GM23248 (cell line): ENCODE measurements at regions not wholly inside any gene's neighbourhood (a gene's known extent, or its start where the extent isn't known, plus 50 kb on each side); places are given as distances from the start of the nearest gene placed in this dataset.

ENCODE experiments used
- DNase-seq: peaks from one replicate; pipeline ENCODE4 v3.0.0-alpha.2; 2015
- H2AFZ ChIP-seq: fragments of 200-600 bp; sonication (generic); 2 replicates; pipeline ENCODE4 v1.6.1; 2016; ENCODE audit warnings: antibody characterized with exemption
- H3F3A ChIP-seq: fragments of 200-600 bp; sonication (generic); 2 replicates; pipeline ENCODE4 v1.6.1; 2016; ENCODE audit warnings: mild to moderate bottlenecking, antibody characterized with exemption, mixed run types; ENCODE audit not compliant: insufficient read depth
- H3K27ac ChIP-seq: fragments of 200-600 bp; sonication (generic); 2 replicates; pipeline ENCODE4 v1.5.1; 2016; ENCODE audit warnings: mild to moderate bottlenecking
- H3K27me3 ChIP-seq: fragments of 200-600 bp; sonication (generic); replicated peaks from 2 replicates; pipeline ENCODE4 v1.6.1; 2016; ENCODE audit warnings: mild to moderate bottlenecking; ENCODE audit not compliant: insufficient read depth
- H3K36me3 ChIP-seq: fragments of 200-600 bp; sonication (generic); 2 replicates; pipeline ENCODE4 v1.6.1; 2016; ENCODE audit warnings: low read depth, mild to moderate bottlenecking
- H3K4me1 ChIP-seq: fragments of 200-600 bp; sonication (generic); 2 replicates; pipeline ENCODE4 v1.6.1; 2016; ENCODE audit warnings: mild to moderate bottlenecking; ENCODE audit not compliant: insufficient read depth
- H3K4me2 ChIP-seq: fragments of 200-600 bp; sonication (generic); one replicate; pipeline ENCODE4 v1.6.1; 2016; ENCODE audit warnings: mild to moderate bottlenecking; ENCODE audit not compliant: unreplicated experiment
- H3K4me3 ChIP-seq: fragments of 200-600 bp; sonication (generic); 2 replicates; pipeline ENCODE4 v1.5.1; 2016; ENCODE audit warnings: mild to moderate bottlenecking
- H3K79me2 ChIP-seq: fragments of 200-600 bp; sonication (generic); 2 replicates; pipeline ENCODE4 v1.6.1; 2016; ENCODE audit warnings: mild to moderate bottlenecking; ENCODE audit not compliant: insufficient read depth
- H3K9ac ChIP-seq: fragments of 200-600 bp; sonication (generic); 2 replicates; pipeline ENCODE4 v1.6.1; 2016; ENCODE audit warnings: mild to moderate bottlenecking
- H3K9me2 ChIP-seq: fragments of 200-600 bp; sonication (generic); 2 replicates; pipeline ENCODE4 v1.6.1; 2016; ENCODE audit warnings: mixed run types, mild to moderate bottlenecking, moderate library complexity; ENCODE audit not compliant: insufficient read depth
- H3K9me3 ChIP-seq: fragments of 200-600 bp; sonication (generic); one replicate; pipeline ENCODE4 v1.6.1; 2017; ENCODE audit warnings: low read depth
- H4K20me1 ChIP-seq: fragments of 200-600 bp; sonication (generic); 2 replicates; pipeline ENCODE4 v1.6.0; 2016; ENCODE audit not compliant: insufficient read depth
- EZH2 ChIP-seq: fragments of 200-600 bp; sonication (generic); IDR thresholded peaks from 2 replicates; pipeline ENCODE4 v1.6.1; 2018; ENCODE audit warnings: antibody characterized with exemption, mild to moderate bottlenecking; ENCODE audit not compliant: insufficient read depth, poor library complexity, severe bottlenecking
- EZH2phosphoT487 ChIP-seq: fragments of 200-600 bp; sonication (generic); IDR thresholded peaks from 2 replicates; pipeline ENCODE4 v1.6.1; 2018; ENCODE audit warnings: antibody characterized with exemption, moderate library complexity, mild to moderate bottlenecking, low read depth; ENCODE audit not compliant: insufficient read depth
- WGBS, 2 experiments: methylation state at CpG; one replicate each; pipeline ENCODE4 v1.1.6; 2015 to 2017; ENCODE audit warnings: low lambda C conversion rate in 2 of 2, low coverage in 1 of 2; ENCODE audit errors: missing lambda C conversion rate in 2 of 2; 5-methylcytosine and 5-hydroxymethylcytosine counted together
- in situ Hi-C: fragments of 300-500 bp; cut with MboI; formaldehyde crosslinking; loops from 2 replicates; pipeline ENCODE4 v1.15.0; 2020

DNA sequence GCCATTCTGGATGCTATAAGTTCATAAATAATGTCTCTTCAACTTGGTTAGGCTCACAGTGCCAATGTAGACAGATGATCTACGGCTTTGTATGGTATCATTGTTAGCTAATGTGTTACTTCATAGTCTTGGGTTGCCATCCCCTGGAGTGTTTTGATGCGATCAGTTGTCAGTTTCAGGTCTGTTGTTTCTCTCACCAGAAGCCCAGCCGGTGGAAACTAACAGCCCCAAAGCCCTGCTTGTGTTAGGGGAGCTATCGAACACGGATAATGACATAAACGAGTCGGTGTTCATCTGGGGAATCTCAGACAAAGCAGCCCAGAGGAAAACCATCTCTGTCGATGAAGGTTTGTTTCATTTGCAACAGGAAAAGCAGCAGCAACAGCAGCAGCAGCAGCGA lies 107.4 kb upstream of the ANKFN1 start:
- Histone ChIP-seq H2AFZ (no peak overlapping the region), H3K79me2 (no peaks in the 10 kb centered on the region), H3K9me2 (no peaks in the 10 kb centered on the region), H3K27ac (no peak overlapping the region), H4K20me1 (no peaks in the 10 kb centered on the region), H3F3A (no peaks in the 10 kb centered on the region), H3K4me3 (no peak overlapping the region), H3K9me3 (no peaks in the 10 kb centered on the region), H3K36me3 (no peaks in the 10 kb centered on the region), H3K27me3 (no peaks in the 10 kb centered on the region), H3K4me2 (no peak overlapping the region), H3K4me1 (no peaks in the 10 kb centered on the region), H3K9ac (no peak overlapping the region)
- in situ Hi-C loops: no loop called here
- no peak for DNase-seq
- 7 to 9% methylated on average over 9 of the region's 9 CpGs for WGBS, 2 experiments
- TF ChIP-seq EZH2 (no peak), EZH2phosphoT487 (no peak)

DNA sequence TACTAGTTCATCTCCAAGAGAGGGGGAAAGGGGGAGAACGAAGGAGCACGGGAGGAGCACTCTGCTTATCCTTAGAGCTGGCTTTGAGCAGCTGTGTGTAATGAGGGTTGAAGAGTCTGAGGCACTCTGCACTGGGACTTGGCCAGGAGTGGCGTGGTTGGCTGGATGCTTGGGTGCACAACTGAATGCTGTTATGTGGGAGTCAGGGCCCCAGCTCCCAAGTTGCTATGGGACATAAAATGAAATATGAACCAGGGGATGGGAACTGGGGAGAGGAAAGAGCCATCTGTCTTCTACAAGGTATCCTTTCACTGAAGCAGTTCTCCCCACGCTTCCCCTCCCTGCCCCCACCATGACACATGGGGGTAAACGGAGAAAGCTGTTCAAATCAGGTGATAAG lies 105.9 kb upstream of the ANKFN1 start:
- Histone ChIP-seq H3K4me2 (no peak overlapping the region), H3K4me1 (no peaks in the 10 kb centered on the region), H3K27ac (no peak overlapping the region), H3K27me3 (no peaks in the 10 kb centered on the region), H2AFZ (no peak overlapping the region), H3K9me2 (no peaks in the 10 kb centered on the region), H3K9me3 (no peaks in the 10 kb centered on the region), H4K20me1 (no peaks in the 10 kb centered on the region), H3F3A (no peaks in the 10 kb centered on the region), H3K9ac (no peak overlapping the region), H3K36me3 (no peaks in the 10 kb centered on the region), H3K79me2 (no peaks in the 10 kb centered on the region), H3K4me3 (no peak overlapping the region)
- TF ChIP-seq EZH2phosphoT487 (no peak), EZH2 (no peak)
- in situ Hi-C loops: no loop called here
- no peak for DNase-seq
- WGBS, 2 experiments: 0 to 3% methylated on average over 5 of the region's 5 CpGs

DNA sequence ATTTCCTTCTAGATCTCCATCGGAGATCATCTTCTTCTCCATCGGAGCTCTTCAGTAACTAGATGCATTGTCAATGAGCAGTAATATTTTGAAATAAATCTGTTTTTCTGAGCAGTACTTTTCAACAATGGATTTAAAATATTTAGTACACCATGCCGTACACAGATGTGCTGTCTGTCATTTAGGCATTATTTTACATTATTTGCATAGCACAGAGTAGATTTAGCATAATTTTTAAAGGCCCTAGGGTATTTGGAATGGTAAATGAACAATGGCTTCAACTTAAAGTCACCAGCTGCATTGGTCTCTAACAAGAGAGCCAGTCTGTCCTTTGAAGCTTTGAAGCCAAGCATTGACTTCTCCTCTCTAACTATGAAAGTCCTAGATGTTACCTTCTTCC lies 95.4 kb upstream of the ANKFN1 start:
- no peaks in the 10 kb centered on the region for H3K9me2 ChIP-seq
- in situ Hi-C loops: no loop called here
- H3K36me3 ChIP-seq: no peaks in the 10 kb centered on the region
- no peak for TF ChIP-seq EZH2phosphoT487
- TF ChIP-seq EZH2: no peak
- H3K9ac ChIP-seq: no peak overlapping the region
- no peaks in the 10 kb centered on the region for H3F3A ChIP-seq
- no peak overlapping the region for H3K4me2 ChIP-seq
- H3K79me2 ChIP-seq: no peaks in the 10 kb centered on the region
- 46 to 50% methylated on average over 3 of the region's 3 CpGs for WGBS, 2 experiments
- H3K9me3 ChIP-seq: no peaks in the 10 kb centered on the region
- no peaks in the 10 kb centered on the region for H3K4me1 ChIP-seq
- no peaks in the 10 kb centered on the region for H3K27me3 ChIP-seq
- H4K20me1 ChIP-seq: no peaks in the 10 kb centered on the region
- H2AFZ ChIP-seq: no peak overlapping the region
- no peak overlapping the region for H3K4me3 ChIP-seq
- DNase-seq: no peak
- H3K27ac ChIP-seq: no peak overlapping the region

DNA sequence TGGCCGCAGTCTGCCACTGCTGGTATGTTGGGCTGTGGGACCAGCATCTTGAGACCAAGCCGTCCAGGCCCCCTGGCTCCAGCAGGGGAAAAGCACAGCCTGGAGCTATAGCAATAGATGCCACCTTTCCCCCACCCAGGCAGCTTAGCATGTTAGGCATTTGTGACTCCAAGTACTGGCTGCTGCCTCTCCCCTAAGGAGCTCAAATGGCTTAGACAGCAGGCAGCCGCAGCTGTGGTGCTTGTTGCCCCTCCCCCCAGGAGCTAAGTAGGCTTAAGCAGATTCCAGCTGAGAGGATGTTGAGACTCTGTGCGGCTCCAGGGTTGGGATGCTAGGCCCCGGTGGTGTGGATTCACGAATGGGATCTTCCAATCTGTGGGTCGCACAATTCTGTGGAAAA lies 88.8 kb upstream of the ANKFN1 start:
- Histone ChIP-seq H3K9me2 (no peaks in the 10 kb centered on the region), H3K9ac (no peak overlapping the region), H3K4me3 (no peak overlapping the region), H3K27ac (no peak overlapping the region), H3K79me2 (no peaks in the 10 kb centered on the region), H3K9me3 (no peaks in the 10 kb centered on the region), H3K27me3 (no peaks in the 10 kb centered on the region), H2AFZ (no peak overlapping the region), H3F3A (no peaks in the 10 kb centered on the region), H3K36me3 (no peaks in the 10 kb centered on the region), H4K20me1 (no peaks in the 10 kb centered on the region), H3K4me2 (no peak overlapping the region), H3K4me1 (no peaks in the 10 kb centered on the region)
- 33 to 36% methylated on average over 7 of the region's 7 CpGs for whole genome bisulfite sequencing, 2 experiments
- no peak for DNase-seq
- TF ChIP-seq EZH2phosphoT487 (no peak), EZH2 (no peak)
- in situ Hi-C loops: no loop called here

DNA sequence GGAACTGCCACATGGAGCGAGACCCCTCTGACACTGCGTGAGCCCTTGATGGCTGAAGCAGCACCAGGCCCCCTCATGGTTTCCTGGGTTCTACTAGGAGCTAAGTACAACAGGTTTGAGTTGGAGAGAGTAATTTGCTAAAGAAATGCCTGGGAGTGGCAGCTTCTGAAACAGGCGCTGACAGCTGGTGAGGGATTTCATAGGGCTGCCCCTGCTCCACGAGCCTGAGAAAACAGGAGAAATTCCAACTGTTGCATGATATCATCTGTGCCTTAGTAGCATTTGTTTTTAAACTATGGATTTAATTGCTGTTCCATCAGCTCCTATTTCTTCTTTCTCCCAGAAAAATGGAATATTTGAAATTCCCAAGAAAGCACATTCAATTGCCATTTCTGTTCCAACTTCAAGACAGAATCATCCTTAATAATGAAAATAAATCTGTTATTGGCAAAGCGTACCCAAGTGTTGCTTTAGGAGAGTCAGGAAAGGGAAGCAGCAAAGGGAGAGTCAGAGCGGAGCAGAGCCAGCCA lies 78.8 kb upstream of the ANKFN1 start:
- no peak overlapping the region for H3K4me2 ChIP-seq
- H3K9ac ChIP-seq: no peak overlapping the region

More for the DNA sequence above, 78.8 kb upstream of the ANKFN1 start:
- Histone ChIP-seq H3K27ac (no peak overlapping the region), H3K36me3 (no peaks in the 10 kb centered on the region), H3K9me2 (no peaks in the 10 kb centered on the region), H3K27me3 (no peaks in the 10 kb centered on the region), H3K4me1 (no peaks in the 10 kb centered on the region), H3F3A (no peaks in the 10 kb centered on the region), H4K20me1 (no peaks in the 10 kb centered on the region), H2AFZ (no peak overlapping the region), H3K9me3 (no peaks in the 10 kb centered on the region), H3K79me2 (no peaks in the 10 kb centered on the region), H3K4me3 (no peak overlapping the region)
- DNase-seq: no peak
- in situ Hi-C loops: no loop called here
- TF ChIP-seq EZH2 (no peak), EZH2phosphoT487 (no peak)
- WGBS, 2 experiments: 27 to 34% methylated on average over 6 of the region's 6 CpGs
